Putamen (tissue), 1 donor: ENCODE measurements at regions not wholly inside any gene's neighbourhood (a gene's known extent, or its start where the extent isn't known, plus 50 kb on each side); places are given as distances from the start of the nearest gene placed in this dataset.
"Not testable (repeated sequence)": the region's sequence is repeated elsewhere in the genome, so short reads cannot be mapped to it uniquely, and the experiment has no call there.

ENCODE experiments used
- DNase-seq: peaks from one replicate; pipeline ENCODE4 v3.0.0-alpha.2; 2016; ENCODE audit warnings: low spot score

DNA sequence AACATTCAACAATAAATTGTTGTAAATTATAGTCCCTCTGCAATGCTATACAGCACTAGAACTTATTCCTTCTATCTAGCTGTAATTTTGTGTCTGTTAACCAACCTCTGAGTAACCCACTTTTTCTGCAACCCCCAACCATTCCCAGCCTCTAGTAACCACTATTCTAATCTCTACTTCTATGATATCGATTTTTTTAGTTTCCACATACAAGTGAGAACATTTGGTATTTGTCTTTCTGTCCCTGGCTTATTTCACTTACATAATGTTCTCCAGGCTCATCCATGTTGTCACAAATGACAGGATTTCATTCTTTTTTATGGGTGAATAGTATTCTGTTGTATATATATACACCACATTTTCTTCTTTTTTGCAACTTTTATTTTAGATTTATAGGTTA, 147.6 kb downstream of the MAIP1 start:
- no peak for DNase-seq

DNA sequence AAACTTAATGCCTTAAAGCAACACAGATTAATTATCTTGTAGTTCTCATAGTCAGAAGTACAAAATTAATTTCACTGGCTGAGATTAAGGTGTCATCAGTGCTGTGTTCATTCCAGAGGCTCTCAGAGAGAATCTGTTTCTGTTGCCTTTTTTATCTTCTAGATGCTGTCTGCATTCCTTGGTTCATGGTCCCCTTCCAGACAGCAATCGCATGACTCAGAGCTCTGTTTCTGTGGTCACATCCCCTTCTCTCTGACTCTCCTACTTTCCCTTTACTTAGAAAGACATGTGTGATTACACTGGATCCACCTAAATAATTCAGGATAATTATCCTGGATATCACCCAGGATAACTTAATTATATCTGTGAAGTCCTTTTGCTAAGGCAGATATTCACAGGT, 148.6 kb downstream of the MAIP1 start:
- DNase-seq = no peak

DNA sequence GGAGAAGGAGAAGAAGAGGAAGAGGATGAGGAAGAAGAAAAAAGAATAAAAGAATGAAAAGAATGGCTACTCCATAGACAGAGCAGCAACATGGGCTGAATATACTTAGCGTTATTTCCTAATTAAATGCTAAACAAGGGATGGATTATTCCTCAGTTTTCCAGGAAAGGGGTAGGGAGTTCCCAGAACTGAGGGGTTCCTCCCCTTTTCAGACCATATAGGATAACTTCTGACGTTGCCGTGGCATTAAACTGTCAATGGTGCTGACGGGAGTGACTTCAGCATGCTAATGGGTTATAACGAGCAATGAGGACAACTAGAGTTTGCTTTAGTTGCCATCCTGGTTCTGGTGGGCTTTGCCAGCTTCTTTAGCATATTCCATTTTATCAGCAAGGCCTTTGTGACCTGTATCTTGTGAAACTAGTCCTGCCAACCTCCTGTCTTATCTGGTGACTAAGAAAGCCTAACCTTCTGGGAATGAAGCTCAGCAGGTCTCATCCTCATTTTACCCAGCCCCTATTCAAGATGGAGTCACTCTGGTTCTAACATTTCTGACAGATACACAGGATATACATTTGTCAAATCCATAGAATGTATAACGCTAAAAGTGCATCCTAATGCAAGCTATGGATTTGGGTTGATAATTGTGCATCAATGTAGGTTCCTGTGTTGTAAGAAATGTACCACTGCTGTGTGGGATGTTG, 152.3 kb downstream of the MAIP1 start:
- DNase-seq = no peak

DNA sequence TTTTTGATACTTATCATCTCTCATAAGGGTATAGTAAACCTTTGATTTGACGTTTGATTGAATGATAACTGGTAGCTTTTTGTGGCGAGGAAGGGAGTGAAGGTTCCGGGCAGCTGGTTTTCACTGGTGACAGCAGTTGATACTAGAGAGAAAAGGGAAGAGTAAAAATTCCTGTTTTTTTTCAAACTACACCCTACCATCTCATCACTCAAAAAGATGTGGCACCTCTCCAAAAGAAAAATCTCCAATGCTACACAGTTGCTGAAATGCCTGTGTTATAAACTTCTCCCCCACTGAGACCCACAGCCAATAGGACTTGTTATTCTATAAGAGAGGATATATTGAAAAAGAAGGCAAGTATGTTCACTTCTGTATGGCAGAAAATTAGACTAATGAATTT, 154.0 kb downstream of the MAIP1 start:
- no peak for DNase-seq

DNA sequence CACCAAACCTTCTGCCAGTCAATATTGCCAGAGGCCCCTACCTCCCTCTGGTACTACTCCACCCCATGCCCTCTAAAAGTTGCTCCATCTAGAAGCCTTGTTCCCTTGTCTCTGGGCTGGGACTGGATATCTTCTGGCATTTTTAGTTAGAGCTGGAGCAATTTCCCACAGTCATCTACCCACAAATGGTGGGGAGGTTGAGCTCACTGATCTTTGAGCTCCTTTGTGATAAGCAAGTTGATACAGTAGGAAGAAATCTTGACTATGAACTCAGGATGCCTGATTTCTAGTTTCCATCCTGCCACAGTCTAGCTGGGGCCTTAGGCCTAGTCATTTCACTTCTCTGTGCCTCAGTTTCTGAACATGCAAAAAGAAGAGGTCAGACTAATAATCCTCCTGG, 155.0 kb downstream of the MAIP1 start:
- DNase-seq = no peak

DNA sequence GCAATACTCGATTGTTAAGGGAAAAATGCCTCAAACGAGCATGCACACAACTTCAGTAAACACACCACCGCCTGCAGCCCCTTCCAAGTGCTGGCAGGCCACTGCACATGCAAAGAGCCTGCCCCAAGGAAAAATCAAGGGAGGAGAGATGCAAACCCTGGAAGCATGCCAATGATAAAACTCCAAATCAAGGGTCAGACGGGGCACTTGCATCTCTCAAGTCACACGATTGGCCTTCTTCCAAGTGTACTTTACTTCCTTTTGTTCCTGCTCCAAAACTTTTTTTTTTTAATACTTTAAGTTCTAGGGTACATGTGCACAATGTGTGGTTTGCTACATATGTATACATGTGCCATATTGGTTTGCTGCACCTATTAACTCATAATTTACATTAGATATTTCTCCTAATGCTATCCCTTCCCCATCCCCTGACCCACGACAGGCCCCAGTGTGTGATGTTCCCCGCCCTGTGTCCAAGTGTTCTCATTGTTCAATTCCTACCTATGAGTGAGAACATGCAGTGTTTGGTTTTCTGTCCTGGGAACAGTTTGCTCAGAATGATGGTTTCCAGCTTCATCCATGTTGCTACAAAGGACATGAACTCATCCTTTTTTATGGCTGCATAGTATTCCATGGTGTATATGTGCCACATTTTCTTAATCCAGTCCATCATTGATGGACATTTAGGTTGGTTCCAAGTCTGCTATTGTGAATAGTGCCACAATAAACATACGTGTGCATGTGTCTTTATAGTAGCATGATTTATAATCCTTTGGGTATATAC, 157.8 kb downstream of the MAIP1 start:
- not testable (repeated sequence) for DNase-seq

DNA sequence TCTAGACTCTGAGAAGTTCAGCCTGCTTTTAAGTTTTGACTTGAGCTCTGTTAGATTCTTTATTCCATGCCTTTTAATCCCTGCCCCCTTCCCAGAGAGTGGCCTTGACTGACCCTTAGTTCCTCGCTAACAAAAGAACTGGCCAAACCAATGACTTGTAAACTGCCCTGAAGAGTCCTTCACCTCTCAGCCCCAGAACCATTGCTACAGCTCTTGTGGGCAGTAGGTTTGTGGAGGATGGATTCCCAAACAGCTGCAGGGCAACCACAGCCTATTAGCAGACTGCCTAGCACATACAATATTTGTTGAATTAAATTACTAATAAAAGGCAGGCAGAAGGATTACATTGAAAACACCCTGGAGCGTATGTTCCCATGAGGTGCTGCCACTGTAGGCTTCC, 163.9 kb downstream of the MAIP1 start:
- DNase-seq = no peak

DNA sequence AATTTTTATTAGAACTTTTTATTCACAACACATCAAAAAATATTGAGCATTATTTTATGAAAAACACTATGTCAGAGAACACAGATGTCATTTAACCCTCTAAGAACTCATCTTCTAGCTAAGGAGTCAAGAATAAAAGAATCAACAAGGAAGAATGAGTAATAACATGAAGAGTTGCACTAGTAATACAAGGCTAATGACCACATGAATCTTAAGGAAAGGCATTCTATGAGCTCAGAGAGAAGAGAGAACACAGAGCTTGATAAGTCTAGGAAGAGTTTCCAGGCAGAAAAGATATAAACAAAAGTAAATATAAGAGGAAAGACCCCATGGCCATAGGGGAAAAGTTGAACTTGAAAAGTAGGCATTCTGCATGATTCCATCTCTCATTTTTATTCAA, 166.5 kb downstream of the MAIP1 start:
- no peak for DNase-seq

DNA sequence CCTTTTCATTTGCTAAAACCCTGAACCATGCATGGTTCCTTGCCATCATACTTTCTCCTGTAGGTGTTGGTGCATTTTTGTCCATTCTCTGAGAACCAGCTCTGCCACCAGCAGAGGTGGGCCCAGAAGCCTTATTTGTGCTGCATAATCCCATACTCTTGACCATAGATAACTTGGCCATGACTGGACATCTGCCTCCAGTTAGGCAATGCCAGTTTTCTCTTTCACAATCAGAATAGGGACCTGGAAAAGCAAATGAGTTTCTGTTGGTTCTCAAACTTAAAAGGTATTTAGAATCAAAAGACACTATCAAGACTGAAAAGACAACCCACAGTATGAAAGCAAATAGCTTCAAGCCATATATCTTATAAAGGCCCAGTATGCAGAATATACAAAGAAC, 167.3 kb downstream of the MAIP1 start:
- no peak for DNase-seq

DNA sequence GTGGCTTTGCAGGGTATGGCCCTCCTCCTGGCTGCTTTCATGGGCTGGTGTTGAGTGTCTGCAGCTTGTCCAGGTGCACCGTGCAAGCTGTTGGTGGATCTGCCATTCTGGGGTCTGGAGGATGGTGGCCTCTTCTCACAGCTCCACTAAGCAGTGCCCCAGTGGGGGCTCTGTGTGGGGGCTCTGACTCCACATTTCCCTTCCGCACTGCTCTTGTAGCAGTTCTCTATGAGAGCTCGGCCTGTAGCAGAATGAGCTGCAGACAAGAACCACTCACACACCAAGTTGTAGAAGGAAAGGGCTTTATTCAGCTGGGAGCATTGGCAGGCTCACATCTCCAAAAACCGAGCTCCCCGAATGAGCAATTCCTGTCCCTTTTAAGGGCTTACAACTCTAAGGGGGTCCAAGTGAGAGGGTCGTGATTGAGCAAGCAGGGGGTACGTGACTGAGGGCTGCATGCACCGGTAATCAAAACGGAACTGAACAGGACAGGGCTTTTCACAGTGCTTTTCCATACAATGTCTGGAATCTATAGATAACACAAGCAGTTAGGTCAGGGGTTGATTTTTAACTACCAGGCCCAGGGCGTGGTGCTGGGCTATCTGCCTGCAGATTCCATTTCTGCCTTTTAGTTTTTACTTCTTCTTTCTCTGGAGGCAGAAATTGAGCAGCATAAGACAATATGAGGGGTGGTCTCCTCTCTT, 169.4 kb downstream of the MAIP1 start:
- DNase-seq = not testable (repeated sequence)

DNA sequence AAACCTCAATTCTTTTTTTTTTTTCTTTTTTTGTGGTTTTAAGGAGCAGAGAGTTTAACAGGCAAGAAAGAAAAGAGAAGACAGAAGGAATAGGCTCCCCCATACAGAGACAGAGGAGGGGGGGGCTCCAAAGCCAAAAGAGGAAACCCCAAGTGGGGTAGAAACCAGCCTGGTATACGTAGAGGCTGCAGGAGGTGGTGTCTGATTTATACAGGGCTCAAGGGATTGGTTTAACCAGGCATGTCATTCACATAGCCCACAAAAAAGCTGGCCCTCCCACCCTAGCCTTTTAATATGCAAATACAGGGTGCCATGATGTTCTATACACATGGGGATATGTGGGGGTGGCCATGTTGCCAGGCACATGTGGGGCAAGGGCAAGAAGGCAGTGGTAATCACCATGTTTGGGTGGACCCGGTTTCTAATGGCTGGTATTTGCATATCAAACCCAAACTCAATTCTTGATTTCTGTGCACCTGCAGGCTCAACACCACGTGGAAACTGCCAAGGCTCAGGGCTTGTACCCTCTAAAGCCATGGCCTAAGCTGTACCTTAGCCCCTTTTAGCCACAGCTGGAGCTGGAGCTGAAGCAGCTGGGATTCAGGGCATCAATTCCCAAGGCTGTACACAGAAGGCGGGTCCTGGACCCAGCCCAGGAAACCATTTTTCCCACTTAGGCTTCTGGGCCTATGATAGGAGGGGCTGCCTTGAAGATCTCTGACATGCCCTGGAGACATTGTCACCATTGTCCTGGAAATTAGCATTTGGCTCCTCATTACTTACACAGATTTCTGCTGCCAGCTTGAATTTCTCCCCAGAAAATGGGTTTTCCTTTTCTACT, 170.3 kb downstream of the MAIP1 start:
- no peak for DNase-seq

DNA sequence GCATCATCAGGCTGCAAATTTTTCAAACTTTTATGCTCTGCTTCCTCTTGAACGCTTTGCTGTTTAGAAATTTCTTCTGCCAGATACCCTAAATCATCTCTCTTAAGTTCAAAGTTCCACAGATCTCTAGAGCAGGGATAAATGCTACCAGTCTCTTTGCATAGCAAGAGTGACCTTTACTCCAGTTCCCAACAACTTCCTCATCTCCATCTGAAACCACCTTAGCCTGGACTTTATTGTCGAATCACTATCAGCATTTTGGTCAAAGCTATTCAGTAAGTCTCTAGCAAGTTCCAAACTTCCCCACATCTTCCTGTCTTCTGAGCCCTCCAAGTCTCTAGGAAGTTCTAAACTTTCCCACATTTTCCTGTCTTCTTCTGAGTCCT, 170.9 kb downstream of the MAIP1 start:
- not testable (repeated sequence) for DNase-seq

DNA sequence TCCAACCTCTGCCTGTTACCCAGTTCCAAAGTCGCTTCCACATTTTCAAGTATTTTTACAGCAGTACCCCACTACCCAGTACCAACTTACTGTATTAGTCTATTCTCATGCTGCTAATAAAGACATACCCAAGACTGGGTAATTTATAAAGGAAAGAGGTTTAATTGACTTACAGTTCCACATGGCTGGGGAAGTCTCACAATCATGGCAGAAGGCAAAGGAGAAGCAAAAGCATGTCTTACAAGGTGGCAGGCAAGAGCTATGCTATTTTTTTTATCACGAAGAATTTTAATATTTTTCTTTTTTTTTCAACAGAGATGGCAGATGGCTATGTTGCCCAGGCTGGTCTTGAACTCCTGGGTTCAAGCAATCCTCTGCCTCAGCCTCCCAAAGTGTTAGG, 171.3 kb downstream of the MAIP1 start:
- not testable (repeated sequence) for DNase-seq

DNA sequence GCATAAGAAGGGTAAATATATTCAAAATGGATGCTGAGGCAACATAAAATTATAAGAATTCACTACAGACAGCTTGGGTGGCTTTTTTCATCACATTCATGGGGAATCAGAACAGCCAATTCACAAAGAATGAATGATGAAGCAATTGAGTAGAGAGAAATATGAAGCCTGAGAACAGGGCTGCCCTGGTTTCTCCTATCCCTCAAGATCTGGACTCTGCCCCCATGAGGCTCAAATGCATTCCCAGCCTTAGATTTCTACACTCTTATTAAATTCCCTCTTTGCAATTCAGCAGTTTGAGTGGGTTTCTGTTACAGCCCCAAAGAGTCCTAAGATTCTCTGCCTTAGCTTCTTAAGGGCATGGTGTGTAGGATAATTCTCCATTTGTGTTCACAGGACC, 172.5 kb downstream of the MAIP1 start:
- DNase-seq = no peak

DNA sequence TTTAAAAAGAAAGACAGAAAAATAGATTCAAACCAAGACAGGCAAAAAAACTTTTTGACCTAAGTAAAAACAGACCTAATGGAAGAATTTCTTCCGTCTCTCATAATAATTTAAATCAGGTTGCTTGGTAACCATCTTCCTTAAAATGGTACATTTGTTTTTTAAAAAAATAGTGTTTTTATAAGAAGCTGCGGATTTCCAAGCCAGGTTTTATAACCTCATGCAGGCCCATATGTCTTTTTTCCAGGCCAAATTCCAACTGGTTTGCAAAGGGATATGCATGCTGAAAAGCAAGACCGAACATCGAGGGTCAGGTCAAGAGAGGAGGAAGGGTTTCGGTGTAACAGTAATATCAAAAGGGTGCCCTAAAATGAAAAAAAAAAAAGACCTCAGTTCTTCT, 172.9 kb downstream of the MAIP1 start:
- no peak for DNase-seq

DNA sequence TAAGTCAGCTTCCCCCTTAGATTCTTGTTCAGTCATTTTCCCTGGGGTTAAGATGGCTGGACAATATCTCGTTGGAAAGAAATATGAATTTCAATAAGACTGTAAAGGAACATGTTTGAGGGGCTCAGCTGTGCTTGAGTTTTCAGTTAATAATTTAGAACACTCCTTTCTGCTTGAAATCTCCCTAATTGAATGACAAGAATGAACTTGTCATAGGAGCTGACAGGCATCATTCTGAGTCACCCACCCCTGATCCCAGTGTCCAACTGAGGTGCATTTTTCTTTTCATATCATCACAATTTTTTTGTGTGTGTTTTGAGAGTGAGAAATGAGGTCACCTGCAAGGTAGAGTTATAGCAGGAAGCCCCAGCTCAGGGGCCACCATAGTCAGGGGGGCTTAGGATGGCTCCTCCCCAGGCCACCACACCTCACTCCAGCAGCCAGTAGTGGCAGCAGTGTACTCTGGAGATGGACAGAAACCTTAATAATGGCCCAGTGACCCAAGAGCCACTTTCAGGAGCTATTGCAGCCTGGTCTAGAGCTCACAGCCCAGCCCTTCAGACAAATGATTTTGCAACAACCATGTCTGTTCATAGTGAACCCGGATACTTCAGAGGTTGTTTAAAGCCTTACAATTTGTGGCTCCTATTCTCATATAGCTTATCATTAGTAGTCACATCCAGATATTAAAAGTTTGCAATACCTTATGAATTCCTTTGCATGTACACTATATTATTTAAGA, 174.5 kb downstream of the MAIP1 start:
- DNase-seq = no peak

DNA sequence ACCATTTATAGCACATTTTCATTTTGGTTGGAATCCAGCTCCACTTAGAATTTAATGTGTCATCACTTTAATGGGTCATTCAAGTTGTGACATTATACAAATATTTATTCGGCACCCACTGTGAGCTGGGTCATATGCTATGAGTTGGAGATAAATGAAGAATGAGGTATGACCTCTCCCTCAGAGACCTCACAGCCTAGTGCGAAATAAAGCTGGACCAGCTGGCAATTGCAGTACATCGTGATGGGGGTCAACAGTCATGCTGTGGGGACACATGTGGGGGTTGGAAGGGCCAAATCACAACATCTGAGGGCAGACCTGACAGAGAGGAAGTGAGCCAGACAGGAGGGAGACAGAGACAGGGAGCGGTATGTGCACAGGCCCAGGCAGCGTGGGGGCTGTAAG, 175.4 kb downstream of the MAIP1 start:
- no peak for DNase-seq

DNA sequence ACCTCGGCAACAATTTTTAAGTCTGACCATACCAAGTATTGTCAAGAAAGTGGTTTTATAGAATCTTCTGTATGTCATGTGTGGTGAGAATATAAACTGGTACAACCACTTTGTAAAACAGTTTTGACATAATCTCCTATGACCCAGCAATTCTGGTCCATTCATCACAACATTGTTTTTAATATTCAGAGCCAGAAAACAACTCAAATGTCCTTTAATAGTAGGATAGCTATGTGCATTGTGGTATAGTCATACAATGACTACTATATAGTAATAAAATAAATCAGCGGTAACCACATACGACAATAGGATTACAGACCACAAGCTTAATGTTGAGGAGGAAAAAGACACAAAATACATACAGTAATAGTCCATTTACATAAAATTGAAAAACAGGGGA, 175.2 kb upstream of the SPATS2L start:
- DNase-seq = no peak

DNA sequence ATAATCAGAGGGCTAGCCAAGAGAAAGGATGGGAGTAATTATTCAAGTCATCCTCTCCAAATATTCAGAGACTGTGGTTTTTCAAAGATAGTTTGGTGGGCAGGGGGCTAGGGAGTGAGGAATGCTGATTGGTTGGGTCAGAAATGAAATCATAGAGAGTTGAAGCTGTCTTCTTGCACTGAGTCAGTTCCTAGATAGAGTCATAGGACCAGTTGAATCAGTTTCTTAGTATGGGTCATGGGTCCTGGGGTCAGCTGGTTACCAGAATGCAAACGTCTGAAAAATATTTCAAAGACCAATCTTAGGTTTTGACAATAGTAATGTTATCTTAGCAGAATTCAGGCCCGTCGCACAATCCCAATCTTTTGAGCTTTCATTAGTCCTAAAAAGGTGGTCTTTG, 171.4 kb upstream of the SPATS2L start:
- DNase-seq = no peak

DNA sequence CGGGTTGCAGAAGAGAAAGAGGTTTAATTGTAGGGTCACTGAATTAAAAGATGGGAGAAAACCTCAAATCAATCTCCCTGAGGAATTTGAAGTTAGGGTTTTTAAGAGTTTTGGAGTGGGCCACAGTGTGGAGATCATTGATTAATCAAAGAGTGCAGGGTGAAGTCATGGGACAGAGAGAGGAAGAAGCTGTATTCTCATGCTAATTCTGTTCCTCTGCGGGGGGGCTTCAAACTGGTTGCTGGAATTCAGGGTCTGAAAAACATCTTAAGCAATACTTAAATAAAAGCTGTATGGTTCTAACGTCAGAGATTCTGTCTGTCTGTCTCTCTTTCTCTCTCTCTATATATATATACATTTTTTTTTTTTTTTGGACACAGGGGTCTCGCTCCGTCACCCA, 169.8 kb upstream of the SPATS2L start:
- DNase-seq = no peak

DNA sequence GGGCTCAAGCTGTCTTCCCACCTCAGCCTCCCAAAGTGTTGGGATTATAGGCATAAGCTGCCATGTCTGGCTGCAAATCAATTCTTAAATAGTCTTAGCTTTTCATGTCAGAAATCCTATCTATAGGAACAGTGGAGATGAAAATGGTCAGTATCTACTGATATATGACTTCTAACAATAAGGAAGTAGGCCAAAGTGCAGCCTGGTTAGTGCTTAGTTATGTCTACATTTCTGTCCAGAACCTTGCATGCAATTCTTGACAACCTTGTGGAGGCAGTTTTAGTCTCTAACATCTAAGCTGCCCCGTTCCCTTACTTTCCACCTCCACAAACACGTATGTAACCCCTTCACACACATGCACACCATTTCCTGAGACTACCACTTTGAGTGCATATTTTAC, 169.2 kb upstream of the SPATS2L start:
- no peak for DNase-seq

DNA sequence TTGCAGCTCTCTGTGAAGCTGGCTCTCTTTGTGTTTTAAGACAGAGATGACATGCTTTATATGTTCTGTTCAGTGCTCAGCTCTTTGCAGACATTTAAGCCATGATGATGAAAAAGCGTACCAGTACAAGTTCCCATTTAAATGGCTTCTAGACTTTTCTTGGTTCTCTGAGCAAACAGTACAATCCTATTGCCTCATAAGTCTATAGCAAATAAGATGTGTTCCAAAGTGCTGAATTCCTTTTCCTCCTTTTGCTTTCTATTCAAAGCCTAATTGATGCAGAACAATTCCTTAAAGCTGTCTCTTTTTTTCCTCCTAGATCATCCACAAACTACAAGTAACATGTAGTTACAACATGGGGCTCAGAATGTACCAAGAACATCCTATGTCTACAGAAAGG, 168.8 kb upstream of the SPATS2L start:
- no peak for DNase-seq
